MCF 10A (cell line): ENCODE measurements at regions not wholly inside any gene's neighbourhood (a gene's known extent, or its start where the extent isn't known, plus 50 kb on each side); places are given as distances from the start of the nearest gene placed in this dataset.

Source experiments
- BruUV-seq: library from RNA; stranded (reverse); fragments of 400-500 nt; replicated peaks from 2 replicates; lab custom pipeline; 2021; lab: Mats Ljungman, UMichigan
- CTCF ChIA-PET: fragments of 300-600 bp; sonication (Branson Sonifier 250); formaldehyde crosslinking; extraction: SDS; loops from one replicate; lab custom pipeline; 2021; ENCODE audit warnings: antibody characterized with exemption, inconsistent platforms; lab: Yijun Ruan, JAX
- POLR2A ChIA-PET: fragments of 300-600, 350-650 bp; sonication (Branson Sonifier 250); formaldehyde crosslinking; extraction: SDS; loops from one replicate; lab custom pipeline; 2020; ENCODE audit warnings: antibody characterized with exemption, inconsistent platforms; lab: Yijun Ruan, JAX
- DNase-seq: peaks from one replicate; pipeline ENCODE4 v3.0.0-alpha.2; 2018; ENCODE audit not compliant: unreplicated experiment
- H3K27ac Mint-ChIP-seq: one replicate; pipeline ENCODE4 v1.8.0; 2022; ENCODE audit warnings: mild to moderate bottlenecking, low read depth, mixed read lengths; ENCODE audit not compliant: unreplicated experiment
- H3K27me3 Mint-ChIP-seq: one replicate; pipeline ENCODE4 v1.8.0; 2022; ENCODE audit warnings: mixed read lengths; ENCODE audit not compliant: insufficient read depth, unreplicated experiment
- H3K36me3 Mint-ChIP-seq: one replicate; pipeline ENCODE4 v1.8.0; 2022; ENCODE audit warnings: mild to moderate bottlenecking, moderate library complexity, mixed read lengths; ENCODE audit not compliant: insufficient read depth, unreplicated experiment
- H3K4me1 Mint-ChIP-seq: one replicate; pipeline ENCODE4 v1.8.0; 2022; ENCODE audit warnings: mixed read lengths; ENCODE audit not compliant: insufficient read depth, unreplicated experiment
- H3K4me3 Mint-ChIP-seq: one replicate; pipeline ENCODE4 v1.8.0; 2022; ENCODE audit warnings: mild to moderate bottlenecking, moderate library complexity, mixed read lengths; ENCODE audit not compliant: unreplicated experiment
- H3K9me3 Mint-ChIP-seq: one replicate; pipeline ENCODE4 v1.8.0; 2022; ENCODE audit warnings: mixed read lengths; ENCODE audit not compliant: unreplicated experiment
- intact Hi-C: fragments of 100-400 bp; cut with micrococcal nuclease; formaldehyde crosslinking; loops from 2 replicates; pipeline ENCODE4 v1.14.1; 2022
- TF ChIP-seq, protein P1 (sequence below): fragments of 200-600 bp; IDR thresholded peaks from one replicate; pipeline ENCODE4 v1.8.0; 2022; ENCODE audit warnings: antibody characterized with exemption, mild to moderate bottlenecking; ENCODE audit not compliant: unreplicated experiment

DNA sequence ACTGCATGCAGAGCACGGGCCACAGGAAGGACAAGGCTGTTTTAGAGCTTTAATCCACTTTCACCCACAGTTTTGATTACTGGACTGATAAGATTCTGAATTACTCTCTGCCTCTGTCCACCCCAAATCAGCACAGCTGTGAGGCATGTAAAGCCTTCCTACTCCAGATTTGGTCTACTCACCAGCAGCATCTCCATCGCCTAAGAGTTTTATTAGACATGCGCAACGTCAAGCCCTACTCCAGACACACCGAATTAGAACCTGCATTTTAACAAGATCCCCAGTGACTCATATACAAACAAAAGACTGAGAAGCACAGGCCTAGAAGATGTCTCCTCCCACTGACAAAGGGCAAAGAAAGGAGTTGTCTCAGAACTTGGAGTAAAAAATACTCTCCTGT lies 221.2 kb downstream of the TUSC7 start:
- POLR2A ChIA-PET = no interaction called here
- intact Hi-C loops = no loop called here
- CTCF ChIA-PET = interaction anchor here (1.4 kb wide), 1 partner anchor 10 kb away, joined by 5 read pairs; no protein-coding TSS in a partner anchor
- peak; percentile 34 for DNase-seq
- Mint-ChIP-seq H3K4me3 (no peak overlapping the region), H3K27ac (no peak overlapping the region), H3K27me3 (peaks cover 10% of the 10 kb centered on the region), H3K4me1 (peaks cover 7% of the 10 kb centered on the region), H3K36me3 (no peaks in the 10 kb centered on the region), H3K9me3 (no peaks in the 10 kb centered on the region)
- no TSS peak for BruUV-seq
- TF ChIP-seq, protein P1, sequence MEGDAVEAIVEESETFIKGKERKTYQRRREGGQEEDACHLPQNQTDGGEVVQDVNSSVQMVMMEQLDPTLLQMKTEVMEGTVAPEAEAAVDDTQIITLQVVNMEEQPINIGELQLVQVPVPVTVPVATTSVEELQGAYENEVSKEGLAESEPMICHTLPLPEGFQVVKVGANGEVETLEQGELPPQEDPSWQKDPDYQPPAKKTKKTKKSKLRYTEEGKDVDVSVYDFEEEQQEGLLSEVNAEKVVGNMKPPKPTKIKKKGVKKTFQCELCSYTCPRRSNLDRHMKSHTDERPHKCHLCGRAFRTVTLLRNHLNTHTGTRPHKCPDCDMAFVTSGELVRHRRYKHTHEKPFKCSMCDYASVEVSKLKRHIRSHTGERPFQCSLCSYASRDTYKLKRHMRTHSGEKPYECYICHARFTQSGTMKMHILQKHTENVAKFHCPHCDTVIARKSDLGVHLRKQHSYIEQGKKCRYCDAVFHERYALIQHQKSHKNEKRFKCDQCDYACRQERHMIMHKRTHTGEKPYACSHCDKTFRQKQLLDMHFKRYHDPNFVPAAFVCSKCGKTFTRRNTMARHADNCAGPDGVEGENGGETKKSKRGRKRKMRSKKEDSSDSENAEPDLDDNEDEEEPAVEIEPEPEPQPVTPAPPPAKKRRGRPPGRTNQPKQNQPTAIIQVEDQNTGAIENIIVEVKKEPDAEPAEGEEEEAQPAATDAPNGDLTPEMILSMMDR = no peak

DNA sequence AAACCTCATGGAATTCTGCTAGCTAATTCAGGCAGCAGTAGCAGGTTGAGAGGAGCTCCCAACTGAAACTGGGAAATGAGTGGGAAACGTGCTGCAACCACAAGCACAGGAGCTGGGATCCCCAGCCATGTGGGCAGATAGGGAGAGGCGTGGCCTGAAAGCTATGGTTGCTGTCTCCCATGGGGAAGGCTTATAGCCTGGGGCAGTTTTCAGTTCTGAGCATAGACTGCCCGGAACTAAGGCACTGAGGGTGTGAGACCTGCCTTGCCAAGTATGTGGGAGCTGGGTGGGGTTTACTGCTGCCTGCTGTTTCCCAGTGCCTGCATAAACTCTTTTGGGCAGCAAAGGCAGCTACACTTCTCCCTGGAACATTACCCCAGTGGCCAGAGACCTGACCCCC lies 229.5 kb downstream of the TUSC7 start:
- BruUV-seq = no TSS peak
- POLR2A ChIA-PET = no interaction called here
- H3K9me3 Mint-ChIP-seq = peaks cover 17% of the 10 kb centered on the region

DNA sequence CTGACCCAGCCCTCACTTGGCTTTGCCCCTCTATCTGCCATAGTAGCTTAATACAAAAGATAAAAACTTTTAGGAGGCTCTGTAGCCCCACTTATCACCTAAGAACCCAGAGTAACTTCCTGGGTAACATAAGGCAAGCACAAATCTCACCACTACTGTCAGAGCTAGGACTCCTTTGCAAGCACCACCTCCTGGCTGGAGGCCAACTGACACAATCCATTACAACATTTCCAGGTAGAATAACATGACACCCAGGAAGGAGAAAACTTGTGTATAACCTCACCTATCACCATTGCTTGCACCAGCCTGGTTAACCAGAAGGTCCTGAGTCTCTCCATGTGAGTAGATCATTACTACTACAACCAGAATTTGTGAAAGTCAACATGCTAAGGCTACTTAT lies 230.0 kb downstream of the TUSC7 start:
- CTCF ChIA-PET = interaction anchor here (0.6 to 0.9 kb wide), 3 partner anchors 75 to 1877 kb away, joined by 3 to 4 read pairs (median 3); no protein-coding TSS in a partner anchor
- TF ChIP-seq, protein P1 = no peak
- Mint-ChIP-seq H3K9me3 (peaks cover 17% of the 10 kb centered on the region), H3K36me3 (no peaks in the 10 kb centered on the region), H3K4me3 (no peak overlapping the region), H3K4me1 (peaks cover 13% of the 10 kb centered on the region), H3K27ac (no peak overlapping the region), H3K27me3 (peaks cover 12% of the 10 kb centered on the region)
- BruUV-seq = no TSS peak
- intact Hi-C loops = no loop called here
- POLR2A ChIA-PET = no interaction called here
- peak; percentile 86 for DNase-seq

More for the DNA sequence above, 229.5 kb downstream of the TUSC7 start:
- H3K36me3 Mint-ChIP-seq = no peaks in the 10 kb centered on the region
- H3K27me3 Mint-ChIP-seq = peaks cover 12% of the 10 kb centered on the region
- CTCF ChIA-PET = no interaction called here
- intact Hi-C loops = no loop called here
- H3K4me3 Mint-ChIP-seq = no peak overlapping the region
- peak; percentile 87 for DNase-seq
- H3K27ac Mint-ChIP-seq = no peak overlapping the region
- H3K4me1 Mint-ChIP-seq = peaks cover 13% of the 10 kb centered on the region
- TF ChIP-seq, protein P1 = no peak

DNA sequence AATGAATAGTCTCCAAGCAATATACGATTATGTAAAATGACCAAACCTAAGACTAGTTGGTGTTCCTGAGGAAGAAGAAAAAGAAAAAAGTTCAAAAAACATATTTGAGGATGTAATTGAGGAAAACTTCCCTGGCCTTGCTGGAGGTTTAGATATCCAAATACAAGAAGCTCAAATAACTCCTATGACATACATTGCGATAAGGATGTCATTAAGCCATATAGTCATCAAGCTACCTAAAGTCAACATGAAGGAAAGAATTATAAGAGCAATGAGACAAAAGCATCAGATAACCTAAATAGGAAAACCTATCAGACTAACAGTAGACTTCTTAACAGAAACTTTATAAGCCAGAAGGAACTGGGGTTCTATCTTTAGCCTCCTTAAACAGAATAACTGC lies 231.1 kb downstream of the TUSC7 start:
- ChIA-PET POLR2A (interaction anchor here (0.6 kb wide), 1 partner anchor 44 kb away, joined by 3 read pairs; no protein-coding TSS in a partner anchor), CTCF (interaction anchor here (0.9 to 1.3 kb wide), 2 partner anchors 10 to 169 kb away, joined by 3 to 5 read pairs; no protein-coding TSS in a partner anchor)
- Mint-ChIP-seq H3K36me3 (no peaks in the 10 kb centered on the region), H3K27me3 (peaks cover 3% of the 10 kb centered on the region), H3K4me1 (peaks cover 13% of the 10 kb centered on the region), H3K9me3 (peaks cover 17% of the 10 kb centered on the region), H3K27ac (no peak overlapping the region), H3K4me3 (no peak overlapping the region)
- TF ChIP-seq, protein P1 = no peak
- no peak for DNase-seq
- no TSS peak for BruUV-seq
- intact Hi-C loops = no loop called here
